ENCODE measurements at regions not wholly inside any gene's neighbourhood (a gene's known extent, or its start where the extent isn't known, plus 50 kb on each side); places are given as distances from the start of the nearest gene placed in this dataset.
A peak's percentile ranks its signal among the peaks of the same experiment; 100 is the strongest.

GRCh38 chr10:83354456-83354855 is 784.9 kb upstream of the GHITM start:
- DNase-seq, result no peak

DNA sequence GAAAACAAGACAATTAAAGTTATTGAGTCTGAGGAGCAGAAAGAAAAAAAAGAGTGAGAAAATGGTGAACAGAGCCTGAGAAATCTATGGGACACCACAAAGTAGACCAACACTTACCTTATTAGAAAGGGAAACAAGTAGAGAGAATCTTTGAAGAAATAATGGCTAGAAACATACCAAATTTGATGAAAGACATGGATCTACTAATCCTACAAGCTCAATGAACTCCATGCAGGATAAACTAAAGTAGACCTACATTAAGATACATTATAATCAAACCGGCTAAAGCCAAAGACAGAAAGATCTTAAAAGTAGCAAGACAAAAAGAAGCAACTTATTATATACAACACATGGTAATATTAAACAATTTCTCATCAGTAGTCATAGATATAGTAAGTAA is 782.3 kb upstream of the GHITM start:
- DNase-seq, result no peak

DNA sequence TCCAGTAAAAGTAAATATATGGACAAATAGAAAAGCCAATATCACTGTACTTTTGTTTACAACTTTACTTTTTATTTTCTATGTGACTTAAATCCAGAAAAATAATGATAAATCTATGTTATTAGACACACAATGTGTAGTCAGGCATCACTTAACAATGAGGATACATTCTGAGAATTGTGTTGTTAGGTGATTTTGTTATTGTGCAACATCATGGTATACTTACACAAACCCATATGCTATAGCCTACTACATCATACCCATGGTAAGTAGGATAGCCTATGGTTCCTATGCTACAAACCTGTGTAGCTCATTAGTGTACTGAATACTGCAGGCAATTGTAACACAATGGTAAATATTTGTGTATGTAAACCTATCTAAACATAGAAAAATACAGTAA is 781.7 kb upstream of the GHITM start:
- no peak for DNase-seq

- no peak for DNase-seq
Observed at GRCh38 chr10:83367036-83367435, 772.3 kb upstream of the GHITM start.

- DNase-seq, result no peak
Observed at GRCh38 chr10:83371696-83372490, 767.4 kb upstream of the GHITM start.

- DNase-seq, result no peak
Observed at GRCh38 chr10:83372646-83373045, 766.7 kb upstream of the GHITM start.

GRCh38 chr10:83373671-83374070 is 765.6 kb upstream of the GHITM start:
- DNase-seq, result peak in 6 of 56 donors; percentile 0 to 31 (median 6)

DNA sequence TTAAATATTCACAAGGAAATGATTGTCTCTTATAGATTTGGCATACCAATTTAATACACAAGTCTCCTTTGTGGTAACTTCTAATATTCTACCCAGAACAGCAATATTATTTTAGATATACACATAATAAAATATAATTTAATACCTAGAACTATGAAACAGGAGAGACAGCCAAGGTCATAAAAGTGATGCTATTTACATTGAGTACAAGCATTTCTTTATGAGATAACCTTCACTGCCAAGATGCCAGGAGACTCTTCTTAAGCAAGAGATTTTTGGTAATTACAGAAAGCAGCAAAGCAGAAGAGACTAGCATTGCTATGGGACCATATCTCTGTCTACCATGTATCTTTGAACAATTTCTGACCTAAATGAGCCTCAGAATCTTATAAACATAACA is 764.6 kb upstream of the GHITM start:
- no peak for DNase-seq

DNA sequence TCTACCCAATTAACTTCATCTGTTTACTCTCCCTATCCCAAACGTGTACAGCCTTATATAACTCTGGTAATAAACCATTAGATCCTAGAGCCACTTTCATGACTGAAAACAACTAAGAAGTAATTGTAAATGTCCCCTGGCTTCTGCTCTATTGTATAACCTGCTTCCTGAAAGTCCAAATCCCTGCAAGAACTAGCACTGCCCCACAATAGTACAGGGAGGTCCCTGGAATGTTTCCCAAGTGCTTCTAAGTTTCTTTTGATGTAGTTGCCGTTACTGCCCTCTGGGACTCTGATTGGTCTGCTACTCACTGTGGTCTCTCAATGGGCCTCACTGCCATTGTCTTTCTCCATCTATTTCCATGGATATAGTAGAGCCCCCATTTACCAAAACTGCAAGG is 764.0 kb upstream of the GHITM start:
- no peak for DNase-seq

GRCh38 chr10:83397806-83398205 is 741.5 kb upstream of the GHITM start:
- DNase-seq, result no peak

GRCh38 chr10:83410570-83410969 is 728.7 kb upstream of the GHITM start:
- DNase-seq, result no peak

DNA sequence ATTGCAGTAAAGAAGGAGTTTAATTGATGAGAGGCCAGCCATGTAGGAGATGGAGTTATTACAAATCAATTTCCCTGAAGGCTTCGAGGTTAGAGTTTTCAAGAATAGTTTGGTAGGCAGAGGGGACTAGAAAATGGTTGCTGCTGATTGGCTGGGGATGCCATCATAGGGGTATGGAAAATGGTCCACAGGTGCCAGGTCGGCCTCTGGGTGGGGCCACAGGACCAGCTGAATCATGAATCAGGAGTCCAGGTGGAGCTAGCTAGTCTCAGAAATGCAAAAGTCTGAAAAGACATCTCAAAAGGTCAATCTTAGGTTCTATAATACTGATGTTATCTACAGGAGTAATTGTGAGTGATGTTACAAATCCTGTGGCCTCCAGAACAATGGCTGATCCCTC is 714.0 kb upstream of the GHITM start:
- no peak for DNase-seq

DNA sequence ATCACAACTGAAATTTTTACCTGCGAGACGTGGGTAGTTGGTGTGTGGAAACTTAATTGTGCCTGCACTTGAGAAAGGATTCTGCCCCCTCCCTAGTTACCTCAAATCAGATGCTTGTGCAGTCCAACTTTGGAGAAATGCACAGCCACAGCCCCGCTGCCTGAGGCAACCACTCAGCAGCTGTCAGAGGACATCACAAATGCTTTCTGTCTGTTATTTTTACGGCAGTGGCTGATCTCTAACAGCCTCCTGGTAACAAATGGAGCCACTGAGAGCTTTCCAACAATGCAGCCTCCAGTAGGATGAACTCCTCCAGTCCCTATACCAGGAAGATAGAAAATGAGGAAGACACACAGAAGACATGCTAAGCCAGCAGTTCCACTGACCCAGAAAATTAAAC is 712.2 kb upstream of the GHITM start:
- DNase-seq, result peak in 2 of 56 donors; percentile 1

DNA sequence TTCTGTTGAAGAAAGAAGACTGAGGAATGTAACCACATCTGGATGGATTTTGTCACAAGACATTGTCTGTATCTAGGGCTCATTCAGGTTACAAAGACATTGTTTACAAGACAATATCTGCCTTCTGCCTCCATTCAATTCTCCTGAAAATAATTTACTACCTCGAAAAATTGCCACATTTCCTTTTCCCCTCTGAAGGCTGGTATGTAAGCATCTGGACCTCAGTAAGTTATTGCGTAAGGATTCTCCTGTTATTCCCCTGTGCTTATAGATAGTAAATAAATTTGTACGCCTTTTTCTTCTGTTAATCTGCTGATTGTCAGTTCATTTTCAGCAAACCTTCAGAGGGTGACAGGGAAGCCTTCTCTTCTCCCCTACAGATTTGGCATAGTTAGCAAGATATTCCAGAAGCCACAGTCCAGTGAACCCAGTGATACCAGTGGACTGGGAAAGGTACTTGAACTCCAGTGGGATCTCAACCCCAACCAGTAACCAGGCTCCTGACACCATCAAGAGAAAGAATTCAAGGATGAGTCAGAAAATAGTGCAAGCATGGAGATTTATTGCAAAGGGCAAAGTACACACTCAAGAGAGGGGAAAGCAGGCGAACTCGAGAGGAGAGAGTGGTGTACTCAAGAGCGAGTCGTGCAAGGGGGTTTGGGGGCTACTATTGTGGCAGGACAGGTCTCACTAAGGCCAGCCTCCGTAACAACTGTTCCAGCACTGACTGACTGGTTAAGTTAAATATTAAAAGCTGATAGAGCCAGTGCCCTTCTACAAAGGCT is 706.9 kb upstream of the GHITM start:
- DNase-seq, result no peak

- no peak for DNase-seq
Observed at GRCh38 chr10:83433705-83434104, 705.6 kb upstream of the GHITM start.

DNA sequence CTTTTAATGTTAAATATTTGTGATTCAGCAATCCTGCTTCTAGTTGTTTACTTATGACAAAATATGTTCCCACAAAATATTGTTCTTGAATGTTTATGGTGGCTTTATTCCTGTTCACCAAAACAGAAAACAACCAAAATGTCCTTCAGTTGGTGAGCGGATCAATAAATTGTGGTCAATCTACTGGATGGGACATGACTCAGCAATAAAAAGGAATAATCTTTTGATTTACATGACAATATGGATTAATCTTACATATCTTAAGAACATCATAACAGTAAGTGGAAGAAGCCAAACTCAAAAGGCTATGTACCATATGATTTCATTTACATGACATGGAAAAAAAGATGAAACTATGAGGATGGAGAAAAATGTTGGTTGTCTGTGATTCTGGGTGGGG is 691.3 kb upstream of the GHITM start:
- DNase-seq, result no peak

DNA sequence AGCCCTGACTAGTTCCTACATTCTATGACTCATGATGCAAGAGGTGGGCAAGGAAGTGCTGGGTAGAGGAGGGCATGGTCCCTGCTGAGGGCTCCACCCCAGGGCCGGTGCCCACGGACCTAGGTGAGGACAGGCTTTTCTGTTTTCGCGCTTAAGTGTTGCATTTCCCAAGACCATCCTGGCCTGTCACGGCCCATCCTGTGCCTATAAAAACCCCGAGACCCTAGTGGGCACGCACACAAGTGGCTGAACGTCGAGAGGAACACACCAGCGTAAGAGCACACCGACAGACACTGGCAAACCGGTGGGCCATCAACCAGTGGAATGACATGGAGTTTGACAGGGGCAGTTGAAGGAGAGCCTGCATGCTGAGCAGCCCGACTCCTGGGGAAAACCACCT is 680.7 kb upstream of the GHITM start:
- DNase-seq, result no peak

DNA sequence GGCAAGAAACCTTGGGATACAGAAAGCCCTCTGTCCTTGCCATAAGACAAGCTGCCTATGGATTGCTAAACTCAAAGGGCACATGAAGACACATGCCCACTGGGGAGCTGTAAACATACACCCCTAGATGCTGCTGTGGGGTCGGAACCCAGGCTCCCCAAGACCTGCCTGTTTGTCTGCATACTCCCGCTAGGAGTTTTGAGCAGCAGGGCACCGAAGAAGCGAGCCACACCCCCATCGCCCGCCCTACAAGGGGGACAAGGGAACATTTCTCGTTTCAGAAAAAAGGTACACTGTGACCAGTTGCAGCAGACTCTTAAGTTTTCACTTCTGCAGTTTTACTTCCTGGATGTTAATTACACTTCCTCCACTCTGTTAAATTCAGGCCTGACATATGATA is 680.2 kb upstream of the GHITM start:
- DNase-seq, result no peak

DNA sequence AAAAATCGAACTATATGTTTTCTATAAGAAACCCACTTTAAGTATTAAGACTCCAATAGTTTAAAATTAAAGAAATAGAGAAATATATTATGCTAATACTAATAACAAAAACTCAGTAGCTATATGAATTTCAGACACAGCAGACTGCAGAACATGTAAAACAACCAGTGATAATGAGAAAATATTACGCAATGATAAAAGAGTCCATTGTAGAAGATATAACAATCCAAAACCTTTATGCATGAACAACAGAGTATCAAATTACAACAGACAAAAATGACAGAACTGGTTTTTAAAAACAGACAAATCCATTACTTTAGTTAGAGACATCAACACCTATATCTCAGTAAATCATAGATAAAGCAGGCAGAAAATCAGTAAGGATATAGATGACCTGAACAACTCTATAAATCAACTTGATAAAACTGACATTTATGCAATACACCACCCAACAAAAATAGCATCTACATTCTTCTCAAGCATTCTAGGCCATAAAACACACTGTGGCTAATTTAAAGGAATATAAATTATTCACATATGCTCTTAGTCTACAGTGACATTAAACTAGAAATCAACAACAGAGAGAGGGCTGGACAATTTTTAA is 669.5 kb upstream of the GHITM start:
- DNase-seq, result no peak

- no peak for DNase-seq
Observed at GRCh38 chr10:83476211-83476610, 663.1 kb upstream of the GHITM start.

DNA sequence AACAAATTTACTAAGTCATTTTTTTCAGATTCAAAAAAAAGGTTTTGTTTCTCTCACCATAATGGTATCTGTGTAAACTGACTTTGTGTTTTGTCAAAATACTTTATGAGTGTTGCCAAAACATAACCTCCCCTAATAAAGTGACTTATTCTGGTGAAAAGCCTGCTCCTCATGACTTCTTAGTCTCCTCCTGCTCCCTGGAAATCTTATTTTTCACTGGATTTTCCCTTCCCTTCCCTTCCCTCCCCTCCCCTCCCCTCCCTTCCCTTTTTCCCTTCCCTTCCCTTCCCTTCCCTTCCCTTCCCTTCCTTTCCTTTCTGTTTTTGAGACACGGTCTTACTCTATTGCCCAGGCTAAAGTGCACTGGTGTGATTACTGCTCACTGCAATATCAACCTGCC is 650.1 kb upstream of the GHITM start:
- no peak for DNase-seq

DNA sequence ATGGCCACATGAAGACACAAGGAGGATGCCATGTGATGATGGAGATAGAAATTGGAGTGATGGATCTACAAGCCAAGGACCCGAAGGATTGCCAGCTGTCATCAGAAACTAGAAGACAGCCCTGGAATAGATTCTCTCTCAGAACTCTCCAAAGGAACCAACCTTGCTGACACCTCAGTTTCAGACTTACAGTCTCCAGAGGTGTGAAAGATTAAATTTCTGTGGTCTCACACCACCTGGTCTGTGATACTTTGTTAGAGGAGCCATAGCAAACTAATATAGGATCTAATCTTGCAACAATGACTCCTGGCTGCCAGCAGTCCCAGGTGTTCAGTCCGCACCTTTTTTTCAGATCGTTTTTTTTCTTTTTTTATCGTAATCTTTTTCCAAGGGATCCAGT is 647.3 kb upstream of the GHITM start:
- no peak for DNase-seq

DNA sequence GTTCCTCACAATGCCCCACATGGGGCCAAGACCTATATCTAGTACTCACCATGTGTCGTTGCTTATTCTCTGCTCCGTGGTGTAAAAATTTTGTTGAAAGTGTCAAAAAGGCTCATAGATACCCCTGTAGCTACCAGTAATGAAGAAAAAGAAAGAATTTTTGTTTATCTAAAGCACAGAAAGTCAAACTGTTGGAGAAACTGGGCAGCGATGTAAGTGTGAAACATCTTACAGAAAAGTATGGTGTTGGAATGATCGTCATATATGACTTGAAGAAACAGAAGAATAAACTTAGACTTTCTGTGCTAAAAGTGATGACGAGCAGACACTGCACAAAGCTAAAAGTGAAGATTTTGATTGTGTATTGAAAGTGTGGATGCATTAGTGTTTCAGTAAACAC is 626.6 kb upstream of the GHITM start:
- DNase-seq, result no peak
